ENCODE measurements at regions not wholly inside any gene's neighbourhood (a gene's known extent, or its start where the extent isn't known, plus 50 kb on each side); places are given as distances from the start of the nearest gene placed in this dataset.

DNA sequence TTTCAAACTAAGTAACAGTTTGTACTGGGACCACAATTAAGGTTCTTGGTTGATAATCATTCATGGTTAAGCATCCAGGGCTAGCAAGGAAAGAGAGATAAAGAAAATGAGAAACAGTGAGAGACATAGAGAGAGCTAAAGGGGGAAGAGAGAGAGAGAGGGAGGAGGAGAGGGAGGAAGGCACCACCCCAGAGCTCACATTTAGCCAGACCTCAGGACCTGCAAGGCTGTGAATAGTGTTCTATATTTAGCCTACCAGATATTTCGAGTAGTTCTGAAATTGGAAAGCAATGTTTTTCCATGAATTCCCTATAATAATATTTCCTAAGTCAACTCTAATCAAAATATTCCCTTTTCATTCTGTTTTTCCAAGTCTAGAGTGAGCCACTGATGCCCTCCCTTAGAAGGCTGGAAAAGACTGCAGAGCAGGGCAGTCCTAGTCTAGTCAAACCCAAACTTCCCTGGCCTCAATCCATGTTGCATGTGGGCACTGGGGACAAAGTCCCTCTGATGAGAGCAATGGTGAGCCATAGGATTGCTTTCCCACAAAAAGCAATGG lies 119.4 kb upstream of the INHBA start:
- Histone ChIP-seq H3K36me3 (no peaks in the 10 kb centered on the region), H3K27ac (peak overlapping the region in 1 of 2 donors; percentile 59), H3K4me3 (no peak overlapping the region), H3K4me1 (ENCODE audit: insufficient read depth) (peaks cover 6% of the 10 kb centered on the region), H3K9me3 (no peaks in the 10 kb centered on the region), H3K27me3 (no peaks in the 10 kb centered on the region)
- WGBS, 3 donors: 0 to 3% (median 0%) methylated on average over 1 of the region's 1 CpG
- TF ChIP-seq, protein P1, sequence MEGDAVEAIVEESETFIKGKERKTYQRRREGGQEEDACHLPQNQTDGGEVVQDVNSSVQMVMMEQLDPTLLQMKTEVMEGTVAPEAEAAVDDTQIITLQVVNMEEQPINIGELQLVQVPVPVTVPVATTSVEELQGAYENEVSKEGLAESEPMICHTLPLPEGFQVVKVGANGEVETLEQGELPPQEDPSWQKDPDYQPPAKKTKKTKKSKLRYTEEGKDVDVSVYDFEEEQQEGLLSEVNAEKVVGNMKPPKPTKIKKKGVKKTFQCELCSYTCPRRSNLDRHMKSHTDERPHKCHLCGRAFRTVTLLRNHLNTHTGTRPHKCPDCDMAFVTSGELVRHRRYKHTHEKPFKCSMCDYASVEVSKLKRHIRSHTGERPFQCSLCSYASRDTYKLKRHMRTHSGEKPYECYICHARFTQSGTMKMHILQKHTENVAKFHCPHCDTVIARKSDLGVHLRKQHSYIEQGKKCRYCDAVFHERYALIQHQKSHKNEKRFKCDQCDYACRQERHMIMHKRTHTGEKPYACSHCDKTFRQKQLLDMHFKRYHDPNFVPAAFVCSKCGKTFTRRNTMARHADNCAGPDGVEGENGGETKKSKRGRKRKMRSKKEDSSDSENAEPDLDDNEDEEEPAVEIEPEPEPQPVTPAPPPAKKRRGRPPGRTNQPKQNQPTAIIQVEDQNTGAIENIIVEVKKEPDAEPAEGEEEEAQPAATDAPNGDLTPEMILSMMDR (IDR thresholded peaks at IDR 0.05): no peak
- TF ChIP-seq EP300 (IDR thresholded peaks at IDR 0.05) (no peak), POLR2A (IDR thresholded peaks at IDR 0.05) (no peak)
- intact Hi-C loops (cut with DNase I): no loop called here
- DNase-seq: no peak

DNA sequence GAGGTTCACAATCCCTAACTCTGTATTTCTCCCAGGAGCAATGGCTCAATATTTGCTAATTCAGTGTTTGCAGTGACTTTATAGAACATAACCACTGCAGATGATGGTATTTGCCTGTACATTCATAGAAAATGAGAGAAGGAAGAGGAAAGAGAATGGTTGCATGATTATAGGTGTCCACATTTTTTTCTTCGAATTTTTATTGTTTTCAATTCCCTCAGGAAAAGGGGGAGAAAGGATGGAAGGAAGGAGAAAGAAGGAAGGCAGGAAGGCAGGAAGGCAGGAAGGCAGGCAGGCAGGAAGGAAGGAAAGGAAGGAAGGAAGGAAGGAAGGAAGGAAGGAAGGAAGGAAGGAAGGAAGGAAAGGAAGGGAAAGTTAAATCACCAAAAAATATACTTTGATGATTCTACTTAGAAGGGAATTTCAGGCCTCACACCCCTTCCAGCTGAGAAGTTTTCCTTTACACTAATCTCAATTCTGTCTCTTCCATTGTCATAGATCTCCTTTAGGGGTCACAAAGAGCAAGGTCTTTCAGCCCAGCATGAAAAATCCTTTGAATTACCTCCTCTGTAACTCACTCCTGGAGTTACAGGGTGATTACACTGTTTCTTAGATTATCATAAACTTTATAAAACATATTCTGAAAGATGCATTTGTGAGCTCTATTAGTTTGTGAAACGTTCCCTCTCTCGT lies 118.8 kb upstream of the INHBA start:
- Histone ChIP-seq H3K36me3 (no peaks in the 10 kb centered on the region), H3K27ac (peak overlapping the region in 1 of 2 donors; percentile 59), H3K27me3 (no peaks in the 10 kb centered on the region), H3K4me3 (no peak overlapping the region), H3K9me3 (no peaks in the 10 kb centered on the region), H3K4me1 (ENCODE audit: insufficient read depth) (peaks cover 6% of the 10 kb centered on the region)
- DNase-seq: no peak
- WGBS, 3 donors: 20 to 26% (median 25%) methylated on average over 3 of the region's 3 CpGs
- intact Hi-C loops (cut with DNase I): no loop called here
- no peak for TF ChIP-seq EP300 (IDR thresholded peaks at IDR 0.05)

DNA sequence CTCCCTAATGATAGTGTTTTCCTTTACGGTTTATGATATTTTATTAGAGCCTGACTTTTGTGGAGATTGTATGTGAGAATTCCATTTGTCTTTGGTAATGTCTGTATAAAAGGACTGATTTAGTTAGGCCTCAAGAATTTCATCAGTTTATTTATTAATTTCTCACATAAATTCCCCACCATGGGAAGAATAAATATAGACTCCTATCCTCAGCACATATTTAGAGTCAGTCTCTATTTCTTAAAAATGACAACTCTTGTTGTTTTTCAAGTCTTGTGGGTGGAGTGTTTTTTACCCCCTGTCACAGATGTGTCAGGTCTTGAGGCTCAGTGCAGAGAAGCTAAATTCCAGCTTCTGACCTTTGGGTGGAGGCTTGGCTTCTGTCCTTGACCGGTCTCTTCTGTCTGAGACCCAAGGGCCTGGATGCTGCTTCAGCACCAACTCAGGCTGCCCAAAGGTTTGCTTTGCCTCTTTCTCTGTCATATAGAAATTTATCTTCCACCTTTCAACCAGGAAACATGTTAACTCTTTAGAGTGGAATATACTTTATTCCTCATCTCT lies 117.3 kb upstream of the INHBA start:
- WGBS, 3 donors: 84 to 92% (median 90%) methylated on average over 2 of the region's 2 CpGs
- peak overlapping the region in 1 of 2 donors; percentile 3 for H3K27ac ChIP-seq
- H3K27me3 ChIP-seq: no peaks in the 10 kb centered on the region
- intact Hi-C loops (cut with DNase I): no loop called here
- no peaks in the 10 kb centered on the region for H3K36me3 ChIP-seq
- DNase-seq: no peak
- H3K9me3 ChIP-seq: no peaks in the 10 kb centered on the region
- no peak overlapping the region for H3K4me3 ChIP-seq
- H3K4me1 ChIP-seq (ENCODE audit: insufficient read depth): peaks cover 6% of the 10 kb centered on the region
- no peak for TF ChIP-seq EP300 (IDR thresholded peaks at IDR 0.05)
- TF ChIP-seq, protein P1 (IDR thresholded peaks at IDR 0.05): no peak
- TF ChIP-seq POLR2A (IDR thresholded peaks at IDR 0.05): no peak

DNA sequence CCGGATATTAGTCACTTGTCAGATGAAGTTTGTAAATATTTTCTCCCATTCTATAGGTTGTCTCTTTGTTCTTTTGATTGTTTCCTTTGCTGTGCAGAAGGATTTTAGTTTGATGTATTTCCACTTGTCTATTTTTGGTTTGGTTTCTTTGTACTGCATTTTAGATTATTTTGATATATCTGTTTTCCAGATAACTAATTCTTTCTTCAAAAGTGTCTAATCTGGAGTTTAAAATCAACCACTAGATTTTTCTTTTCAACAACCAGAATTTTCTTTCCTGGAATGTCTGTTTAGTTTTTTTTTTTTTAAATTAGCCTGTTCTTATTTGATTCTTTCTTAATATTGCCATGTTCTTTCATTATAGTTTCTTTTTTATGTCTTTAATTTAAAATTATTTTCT lies 116.8 kb upstream of the INHBA start:
- intact Hi-C loops (cut with DNase I): no loop called here
- Histone ChIP-seq H3K36me3 (no peaks in the 10 kb centered on the region), H3K27ac (no peak overlapping the region), H3K4me3 (no peak overlapping the region), H3K9me3 (no peaks in the 10 kb centered on the region), H3K27me3 (no peaks in the 10 kb centered on the region), H3K4me1 (ENCODE audit: insufficient read depth) (peaks cover 6% of the 10 kb centered on the region)
- TF ChIP-seq EP300 (IDR thresholded peaks at IDR 0.05) (no peak), POLR2A (IDR thresholded peaks at IDR 0.05) (no peak)
- TF ChIP-seq, protein P1 (IDR thresholded peaks at IDR 0.05): no peak
- 94 to 99% (median 98%) methylated on average over 1 of the region's 1 CpG for WGBS, 3 donors
- no peak for DNase-seq

All from ovary (tissue), 7 donors.